Ishikawa (cell line): ENCODE measurements at regions not wholly inside any gene's neighbourhood (a gene's known extent, or its start where the extent isn't known, plus 50 kb on each side); places are given as distances from the start of the nearest gene placed in this dataset.

Source experiments
- EP300 ChIP-seq: IDR thresholded peaks from 2 replicates; pipeline ENCODE4 v1.6.1; 2012; ENCODE audit warnings: borderline replicate concordance
- RAD21 ChIP-seq: IDR thresholded peaks from 2 replicates; pipeline ENCODE4 v1.6.1; 2012; ENCODE audit warnings: low read depth

DNA sequence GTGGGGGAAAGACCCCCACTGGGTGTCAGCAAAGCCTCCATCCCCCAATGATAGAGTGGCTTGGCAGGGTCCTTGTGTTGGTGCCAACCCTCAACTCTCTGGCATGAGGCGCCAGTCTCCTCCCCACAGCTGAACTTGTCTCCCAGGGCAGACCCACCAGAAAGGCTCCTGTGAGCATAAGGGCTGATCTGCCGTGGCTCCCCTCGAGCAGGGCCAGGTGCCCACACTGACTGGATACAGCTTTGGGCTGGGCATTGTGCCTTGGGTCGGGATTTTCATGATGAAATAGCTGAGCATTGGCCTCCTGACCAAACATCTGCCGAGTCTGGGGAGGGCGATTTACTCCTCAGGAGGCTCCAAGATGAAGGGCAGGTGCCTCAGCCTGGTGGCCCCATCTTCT, 68.1 kb upstream of the NPTX2 start:
- no peak for TF ChIP-seq EP300
- no peak for TF ChIP-seq RAD21
